ENCODE measurements at regions not wholly inside any gene's neighbourhood (a gene's known extent, or its start where the extent isn't known, plus 50 kb on each side); places are given as distances from the start of the nearest gene placed in this dataset.
"Not testable (repeated sequence)": the region's sequence is repeated elsewhere in the genome, so short reads cannot be mapped to it uniquely, and the experiment has no call there.

DNA sequence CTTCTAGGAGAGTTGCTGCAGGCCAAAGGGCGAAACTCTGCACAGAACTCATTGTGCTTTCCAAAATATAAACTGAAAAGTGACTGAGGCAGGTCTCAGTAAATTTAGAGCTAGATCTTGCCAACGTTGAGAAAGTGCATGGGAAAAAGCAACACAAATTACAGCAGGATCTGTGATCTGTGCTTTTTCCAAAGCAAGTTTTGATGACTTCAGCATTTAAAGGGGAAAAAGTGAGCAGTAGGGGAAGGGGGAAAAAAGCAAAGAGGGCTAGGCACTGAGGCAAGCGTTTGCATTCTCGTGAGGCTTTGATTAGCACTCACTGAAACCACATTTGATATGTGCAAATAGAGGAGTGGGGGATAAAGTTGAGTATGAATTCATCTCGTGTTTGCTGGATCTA, 351.5 kb upstream of the NPAP1 start:
- not testable (repeated sequence) for DNase-seq

DNA sequence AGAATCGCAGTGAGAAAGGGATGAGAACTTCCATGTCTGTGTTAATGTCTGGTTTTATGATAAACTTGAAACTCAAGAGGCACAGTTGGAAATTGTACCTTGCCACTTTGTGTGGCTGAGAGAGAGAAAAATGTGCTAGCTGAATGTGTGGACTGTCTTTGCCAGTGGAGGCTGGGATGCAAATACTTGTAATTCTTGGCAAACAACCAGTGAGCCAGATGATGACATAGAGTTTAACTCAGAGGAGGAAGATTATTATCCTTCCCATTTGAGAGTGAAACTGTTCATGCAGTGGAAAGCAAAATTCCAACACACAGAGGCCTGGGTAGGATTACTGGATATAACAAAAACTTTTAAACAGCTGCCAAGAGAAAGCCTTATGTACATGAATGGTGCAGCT, 349.1 kb upstream of the NPAP1 start:
- peak; percentile 50 for DNase-seq

DNA sequence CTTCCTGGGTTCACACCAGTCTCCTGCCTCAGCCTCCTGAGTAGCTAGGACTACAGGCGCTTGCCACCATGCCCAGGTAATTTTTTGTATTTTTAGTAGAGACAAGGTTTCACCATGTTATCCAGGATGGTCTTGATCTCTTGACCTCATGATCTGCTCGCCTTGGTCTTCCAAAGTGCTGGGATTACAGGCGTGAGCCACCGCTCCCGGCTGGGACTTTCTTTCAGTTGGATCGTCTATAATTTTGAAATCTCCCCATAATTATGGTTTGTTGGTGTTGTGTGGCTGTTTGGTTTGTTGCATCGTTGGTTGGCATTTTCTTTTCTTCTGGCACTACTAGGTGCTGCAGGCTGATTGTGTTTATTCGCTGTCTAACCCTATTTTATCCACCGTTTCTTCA, 343.6 kb upstream of the NPAP1 start:
- DNase-seq, result not testable (repeated sequence)

DNA sequence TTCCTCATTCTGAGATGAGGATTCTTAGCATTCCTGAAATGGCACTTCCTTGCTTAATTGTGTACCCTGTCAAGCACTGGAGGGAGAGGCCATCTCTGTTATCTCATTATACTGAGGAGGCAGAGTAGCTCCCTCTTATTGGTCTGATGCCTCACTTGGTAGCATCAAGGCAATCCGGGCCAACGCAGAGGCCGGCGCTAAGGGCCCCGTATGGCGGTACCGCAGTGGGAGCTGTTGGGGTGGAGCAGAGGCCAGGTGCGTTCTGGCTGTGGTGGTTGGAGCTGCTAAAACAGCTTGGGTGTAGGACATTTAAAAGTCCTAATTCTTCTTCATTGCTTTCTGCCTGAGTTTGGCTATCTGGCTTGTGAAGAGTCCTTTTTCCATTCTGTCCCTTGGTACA, 333.7 kb upstream of the NPAP1 start:
- not testable (repeated sequence) for DNase-seq

DNA sequence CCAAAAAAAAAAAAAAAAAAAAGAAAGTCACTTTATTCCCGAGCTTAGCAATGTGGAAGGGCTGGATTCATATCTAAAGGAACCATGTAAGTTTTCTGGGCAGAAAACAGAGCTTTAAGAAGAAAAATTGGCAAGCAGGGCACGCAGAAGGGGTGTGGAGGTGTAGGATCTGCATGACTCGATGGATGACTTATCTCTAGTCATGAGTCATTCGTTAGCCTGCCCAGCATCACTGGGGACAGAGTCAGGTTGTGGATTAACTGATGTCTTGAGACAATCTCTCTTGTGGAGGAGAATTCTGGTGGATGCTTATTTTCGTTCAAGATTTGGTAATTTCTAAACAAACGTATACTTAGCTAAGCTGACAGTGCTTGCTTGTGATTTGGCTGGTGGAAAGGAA, 322.8 kb upstream of the NPAP1 start:
- not testable (repeated sequence) for DNase-seq

DNA sequence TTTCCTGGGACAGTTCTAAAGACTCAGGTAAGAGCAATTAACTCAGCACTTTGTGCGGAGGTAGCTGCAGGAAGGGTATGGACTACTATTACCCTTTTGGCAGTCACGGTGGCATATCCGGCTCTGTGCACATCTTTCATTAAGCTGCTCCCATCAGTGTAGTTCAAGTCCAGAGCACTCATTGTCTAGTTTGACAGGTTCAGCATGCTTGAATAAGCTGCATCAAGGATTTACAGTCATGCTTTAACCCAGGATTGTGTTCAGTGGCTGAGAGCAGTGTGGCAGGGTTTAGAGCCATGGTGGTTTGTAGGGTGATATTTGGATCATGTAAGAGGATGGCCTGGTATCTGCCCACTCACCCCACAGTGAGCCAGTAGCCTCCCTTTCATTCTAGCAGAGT, 294.5 kb upstream of the NPAP1 start:
- DNase-seq, result not testable (repeated sequence)

DNA sequence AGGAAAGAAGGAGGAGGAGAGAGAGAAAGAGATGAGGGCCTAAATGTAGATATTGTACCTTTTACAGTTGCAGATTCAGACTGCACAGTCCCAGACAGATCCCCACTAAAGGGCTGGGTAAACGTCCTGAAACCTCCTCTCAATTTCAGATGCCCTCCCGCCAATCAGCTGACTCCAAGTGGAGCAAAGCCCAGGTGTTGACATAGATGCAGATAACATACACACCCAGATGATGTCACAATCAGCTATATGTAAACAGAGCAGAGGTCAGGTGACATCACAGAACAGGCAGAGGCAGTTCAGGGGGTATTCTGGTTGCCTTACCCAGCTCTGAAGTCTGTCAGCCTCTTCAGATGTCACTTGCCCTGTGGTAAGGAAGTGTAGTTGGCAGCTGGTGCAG, 290.3 kb upstream of the NPAP1 start:
- not testable (repeated sequence) for DNase-seq

DNA sequence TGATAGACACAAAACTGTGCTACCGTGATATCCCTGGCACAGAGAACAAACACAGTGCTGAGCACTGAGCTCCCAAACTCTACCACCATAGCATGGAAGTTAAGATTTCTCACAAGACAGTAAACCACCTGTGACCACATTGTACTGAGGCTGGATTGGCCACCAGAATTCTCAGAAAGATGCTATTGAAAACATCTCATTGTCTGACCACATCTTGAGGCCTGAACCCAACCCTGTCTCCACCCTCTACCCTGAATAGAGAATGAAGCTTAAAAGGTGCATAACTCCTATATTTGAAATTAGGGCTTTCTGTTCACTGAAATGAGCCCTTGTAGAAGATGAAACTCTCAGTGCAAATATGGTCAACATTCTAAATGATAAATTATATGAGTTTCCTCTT, 281.3 kb upstream of the NPAP1 start:
- no peak for DNase-seq

DNA sequence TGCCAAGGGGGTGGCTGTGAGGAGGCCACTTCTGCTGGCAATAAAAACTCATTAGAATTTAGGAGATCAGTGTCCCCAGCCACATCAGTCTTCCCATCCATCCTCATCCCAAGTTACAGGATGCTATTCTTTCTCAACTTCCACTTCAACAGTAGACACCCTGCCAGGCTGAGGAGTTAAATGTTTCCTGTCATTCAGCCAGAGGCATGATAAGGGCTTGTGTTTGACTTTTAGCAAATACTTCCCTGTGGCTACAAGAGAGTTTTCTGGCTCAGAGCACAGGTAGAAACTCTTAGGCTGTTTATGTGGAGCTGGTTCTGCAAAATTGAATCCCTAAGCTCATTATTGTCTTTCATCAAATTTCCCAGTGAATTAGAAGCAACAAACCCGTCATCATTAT, 262.9 kb upstream of the NPAP1 start:
- DNase-seq, result not testable (repeated sequence)

DNA sequence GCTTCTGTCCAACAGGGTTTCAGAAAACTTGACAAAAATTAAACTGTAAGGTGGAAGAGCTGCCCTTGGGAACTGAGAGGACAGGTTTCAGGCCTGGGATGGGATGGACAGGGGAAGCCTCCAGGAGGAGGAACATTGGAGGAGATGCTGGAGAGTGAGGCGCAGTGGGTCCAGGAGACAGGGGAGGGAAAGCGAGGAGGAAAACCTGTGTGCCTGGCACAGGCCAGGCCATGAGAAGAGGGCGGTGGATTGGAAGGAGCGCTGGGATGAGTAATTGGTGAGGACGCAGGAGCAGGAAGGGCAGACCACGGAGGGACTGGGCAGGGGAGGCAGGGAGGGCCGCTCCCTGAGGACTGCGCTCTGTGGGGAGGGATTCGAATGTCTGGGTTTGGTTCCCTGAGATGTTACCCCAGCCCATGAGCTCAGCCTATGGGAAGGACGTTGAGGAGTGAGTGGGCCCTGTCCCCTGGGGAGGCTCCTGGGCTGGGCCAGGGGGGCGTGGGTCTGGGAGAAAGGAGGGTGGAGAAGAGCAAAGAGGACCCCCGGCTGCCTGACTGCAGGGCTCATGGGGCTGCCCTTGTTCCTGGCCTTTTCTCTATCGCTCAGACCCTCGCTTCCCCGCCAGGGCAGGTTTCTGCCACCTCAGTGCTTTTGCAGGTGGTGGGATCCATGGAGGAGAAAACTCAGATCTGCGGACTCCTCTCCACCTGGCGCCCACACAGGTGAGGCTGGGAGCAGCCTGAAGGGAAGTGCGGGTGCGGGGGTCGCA, 249.1 kb upstream of the NPAP1 start:
- peak; percentile 50 for DNase-seq

DNA sequence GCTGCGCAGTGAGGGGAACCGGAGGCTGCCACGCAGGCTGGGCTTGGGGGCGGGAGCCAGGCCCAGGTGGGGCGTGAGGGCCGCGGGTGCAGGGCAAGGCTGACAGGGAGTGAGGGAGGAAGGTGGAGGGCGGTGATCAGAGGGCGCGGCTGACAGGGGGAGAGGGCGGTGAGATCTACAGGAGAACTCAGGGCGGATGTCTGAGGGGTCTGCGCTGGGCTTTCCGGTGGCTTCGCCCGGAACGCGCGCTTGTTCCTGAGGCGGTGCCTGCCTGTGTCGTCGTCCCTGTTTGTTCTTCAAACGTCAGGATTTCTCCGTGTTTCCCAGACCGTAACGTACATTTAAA, 248.5 kb upstream of the NPAP1 start:
- peak; percentile 52 for DNase-seq

DNA sequence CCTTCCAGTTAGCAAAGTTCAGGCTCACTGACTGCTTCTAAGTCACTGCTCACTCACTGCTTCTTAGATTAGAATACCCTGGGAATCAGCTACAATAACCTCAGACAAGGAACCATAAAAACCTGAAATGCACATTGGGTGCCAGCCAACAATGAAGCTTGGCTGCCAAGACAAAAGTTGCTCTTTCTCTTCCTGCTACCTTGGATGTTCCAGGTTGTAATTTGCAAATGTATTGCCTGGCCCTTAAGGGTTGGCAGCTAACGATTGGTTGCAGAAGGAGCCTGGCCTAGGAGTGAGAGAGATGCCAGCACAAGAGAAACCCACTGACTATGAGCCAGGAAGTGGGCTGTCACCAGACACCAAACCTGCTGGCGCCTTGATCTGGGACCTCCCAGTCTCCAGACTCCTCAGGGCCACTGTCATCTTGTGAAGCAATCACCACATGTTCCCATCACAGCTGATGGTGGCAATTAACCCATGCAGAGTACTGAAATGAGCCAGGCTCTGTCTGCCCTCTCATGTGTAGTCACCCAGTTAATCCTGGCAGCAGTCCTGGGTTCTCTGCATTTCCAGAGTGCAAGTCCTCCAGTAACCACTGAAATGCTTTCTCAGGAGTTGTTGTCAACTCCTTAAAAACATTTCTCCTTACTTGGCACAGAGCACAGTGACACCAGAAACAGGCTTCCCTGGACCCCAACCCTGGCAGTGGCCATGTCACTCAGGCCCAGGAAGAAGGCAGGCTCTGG, 240.3 kb upstream of the NPAP1 start:
- DNase-seq, result not testable (repeated sequence)

DNA sequence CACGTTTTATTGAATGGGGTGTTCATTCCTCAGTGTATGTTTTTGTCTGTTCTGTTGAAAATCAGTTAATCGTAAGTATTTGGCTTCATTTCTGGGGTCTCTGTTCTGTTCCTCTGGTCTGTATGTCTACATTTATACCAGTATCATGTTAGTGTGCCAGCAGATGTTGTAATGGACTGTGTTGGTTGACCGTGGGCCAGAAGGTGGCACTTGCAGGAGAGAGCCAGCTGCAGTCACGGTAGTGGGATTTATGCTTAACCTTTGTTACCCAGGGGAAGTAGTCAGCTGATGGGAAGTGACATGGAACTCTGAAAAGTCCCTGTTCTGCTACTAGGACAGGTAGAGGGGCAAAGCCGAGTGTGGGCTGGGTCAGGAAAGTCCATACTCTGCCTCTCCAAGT, 238.3 kb upstream of the NPAP1 start:
- not testable (repeated sequence) for DNase-seq

DNA sequence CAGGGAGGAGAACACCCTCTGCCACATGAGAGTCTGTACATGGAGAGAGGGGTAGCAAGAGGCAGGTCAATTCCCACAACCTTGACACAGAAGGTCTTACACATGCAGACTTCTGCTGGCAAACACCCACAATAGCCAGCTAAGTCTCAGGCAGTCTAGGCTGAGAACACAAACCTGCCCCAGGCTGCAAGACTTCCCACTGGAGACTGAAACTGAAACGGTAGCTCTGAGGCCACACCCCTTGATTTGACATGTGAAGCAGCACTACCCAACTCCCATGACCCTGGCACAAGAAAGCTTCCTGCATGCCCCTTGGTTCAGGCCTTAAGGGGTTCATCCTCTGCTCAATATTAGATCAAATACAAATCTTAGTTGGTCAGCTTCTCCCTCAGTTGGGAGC, 237.8 kb upstream of the NPAP1 start:
- not testable (repeated sequence) for DNase-seq

DNA sequence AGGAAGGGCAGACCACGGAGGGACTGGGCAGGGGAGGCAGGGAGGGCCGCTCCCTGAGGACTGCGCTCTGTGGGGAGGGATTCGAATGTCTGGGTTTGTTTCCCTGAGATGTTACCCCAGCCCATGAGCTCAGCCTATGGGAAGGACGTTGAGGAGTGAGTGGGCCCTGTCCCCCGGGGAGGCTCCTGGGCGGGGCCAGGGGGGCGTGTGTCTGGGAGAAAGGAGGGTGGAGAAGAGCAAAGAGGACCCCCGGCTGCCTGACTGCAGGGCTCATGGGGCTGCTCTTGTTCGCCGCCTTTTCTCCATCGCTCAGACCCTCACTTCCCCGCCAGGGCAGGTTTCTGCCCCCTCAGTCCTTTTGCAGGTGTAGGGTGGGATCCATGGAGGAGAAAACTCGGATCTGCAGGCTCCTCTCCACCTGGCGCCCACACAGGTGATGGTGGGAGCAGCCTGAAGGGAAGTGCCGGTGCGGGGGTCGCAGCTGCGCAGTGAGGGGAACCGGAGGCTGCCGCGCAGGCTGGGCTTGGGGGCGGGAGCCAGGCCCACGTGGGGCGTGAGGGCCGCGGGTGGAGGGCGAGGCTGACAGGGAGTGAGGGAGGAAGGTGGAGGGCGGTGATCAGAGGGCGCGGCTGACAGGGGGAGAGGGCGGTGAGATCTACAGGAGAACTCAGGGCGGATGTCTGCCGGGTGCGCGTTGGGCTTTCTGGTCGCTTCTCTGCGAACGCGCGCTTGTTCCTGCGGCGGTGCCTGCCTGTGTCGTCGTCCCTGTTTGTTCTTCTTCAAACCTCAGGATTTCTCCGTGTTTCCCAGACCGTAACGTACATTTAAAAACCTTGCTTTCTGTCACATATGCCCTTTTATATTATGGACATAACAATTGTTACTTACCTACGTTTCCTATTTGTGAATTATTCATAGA, 198.2 kb upstream of the NPAP1 start:
- peak; percentile 67 for DNase-seq

DNA sequence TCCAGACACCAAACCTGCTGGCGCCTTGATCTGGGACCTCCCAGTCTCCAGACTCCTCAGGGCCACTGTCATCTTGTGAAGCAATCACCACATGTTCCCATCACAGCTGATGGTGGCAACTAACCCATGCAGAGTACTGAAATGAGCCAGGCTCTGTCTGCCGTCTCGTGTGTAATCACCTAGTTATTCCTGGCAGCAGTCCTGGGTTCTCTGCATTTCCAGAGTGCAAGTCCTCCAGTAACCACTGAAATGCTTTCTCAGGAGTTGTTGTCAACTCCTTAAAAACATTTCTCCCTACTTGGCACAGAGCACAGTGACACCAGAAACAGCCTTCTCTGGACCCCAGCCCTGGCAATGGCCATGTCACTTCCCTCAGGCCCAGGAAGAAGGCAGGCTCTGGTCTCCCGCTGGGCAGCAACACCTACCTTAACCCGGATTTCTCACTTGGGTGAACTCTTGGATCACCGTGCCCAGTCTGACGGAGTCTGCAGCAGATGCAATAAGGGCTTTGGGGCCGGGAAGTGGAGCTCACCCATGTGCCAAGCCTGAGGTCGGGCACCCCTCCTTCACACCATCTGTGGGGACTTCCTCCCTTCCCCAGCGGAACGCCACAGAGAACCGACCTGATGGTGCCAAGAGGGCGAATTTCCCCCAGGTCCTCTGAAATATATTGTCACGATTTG, 189.5 kb upstream of the NPAP1 start:
- not testable (repeated sequence) for DNase-seq

DNA sequence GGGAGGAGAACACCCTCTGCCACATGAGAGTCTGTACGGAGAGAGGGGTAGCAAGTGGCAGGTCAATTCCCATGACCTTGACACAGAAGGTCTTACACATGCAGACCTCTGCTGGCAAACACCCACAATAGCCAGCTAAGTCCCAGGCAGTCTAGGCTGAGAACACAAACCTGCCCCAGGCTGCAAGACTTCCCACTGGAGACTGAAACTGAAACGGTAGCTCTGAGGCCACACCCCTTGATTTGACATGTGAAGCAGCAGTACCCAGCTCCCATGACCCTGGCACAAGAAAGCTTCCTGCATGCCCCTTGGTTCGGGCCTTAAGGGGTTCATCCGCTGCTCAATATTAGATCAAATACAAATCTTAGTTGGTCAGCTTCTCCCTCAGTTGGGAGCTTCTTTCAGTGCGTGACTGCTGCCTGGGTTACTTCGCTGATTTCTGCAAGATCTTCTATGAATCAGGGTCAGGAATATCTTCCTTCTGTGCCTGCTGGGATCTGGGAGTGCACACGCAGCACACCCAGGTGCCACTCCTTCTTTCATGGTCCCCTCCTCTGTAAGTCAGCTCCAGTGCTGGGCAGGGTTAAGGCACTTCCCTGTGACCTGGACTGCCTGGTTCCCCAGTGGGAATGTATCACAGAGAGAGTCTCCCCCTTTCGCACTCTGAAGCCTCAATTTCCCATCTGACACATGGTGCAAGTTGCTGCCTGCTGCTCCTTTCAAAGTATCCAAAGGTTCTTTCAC, 187.2 kb upstream of the NPAP1 start:
- not testable (repeated sequence) for DNase-seq

DNA sequence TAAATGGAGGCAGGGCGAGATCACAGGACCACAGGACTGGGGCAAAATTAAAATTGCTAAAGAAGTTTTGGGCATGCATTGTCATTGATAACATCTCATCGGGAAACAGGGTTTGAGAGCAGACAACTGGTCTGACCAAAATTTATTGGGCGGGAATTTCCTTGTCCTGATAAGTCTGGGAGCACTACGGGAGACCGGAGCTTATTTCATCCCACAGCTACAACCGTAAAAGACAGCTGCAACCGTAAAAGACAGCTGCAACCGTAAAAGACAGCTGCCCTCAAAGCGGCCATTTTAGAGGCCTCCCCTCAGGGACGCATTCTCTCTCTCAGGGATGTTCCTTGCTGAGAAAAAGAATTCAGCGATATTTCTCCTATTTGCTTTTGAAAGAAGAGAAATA, 170.4 kb upstream of the NPAP1 start:
- not testable (repeated sequence) for DNase-seq

DNA sequence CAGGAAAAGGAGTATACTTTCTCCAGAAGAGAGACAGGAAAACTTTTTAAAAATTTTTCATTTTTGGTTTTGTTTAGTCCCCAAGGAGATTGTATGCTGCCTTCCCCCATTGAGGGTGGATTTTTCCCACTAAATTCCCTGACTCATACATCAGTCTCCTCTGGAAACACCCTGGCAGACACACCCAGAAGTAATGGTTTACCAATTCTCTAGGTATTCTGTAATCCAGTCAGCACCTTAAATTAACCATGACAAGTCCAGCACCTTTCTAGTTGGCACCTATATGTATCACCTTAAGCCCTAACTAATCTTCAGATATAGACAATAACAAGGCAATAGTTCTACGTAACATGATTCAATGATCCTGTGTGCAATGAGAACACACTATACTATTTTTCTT, 165.9 kb upstream of the NPAP1 start:
- not testable (repeated sequence) for DNase-seq

DNA sequence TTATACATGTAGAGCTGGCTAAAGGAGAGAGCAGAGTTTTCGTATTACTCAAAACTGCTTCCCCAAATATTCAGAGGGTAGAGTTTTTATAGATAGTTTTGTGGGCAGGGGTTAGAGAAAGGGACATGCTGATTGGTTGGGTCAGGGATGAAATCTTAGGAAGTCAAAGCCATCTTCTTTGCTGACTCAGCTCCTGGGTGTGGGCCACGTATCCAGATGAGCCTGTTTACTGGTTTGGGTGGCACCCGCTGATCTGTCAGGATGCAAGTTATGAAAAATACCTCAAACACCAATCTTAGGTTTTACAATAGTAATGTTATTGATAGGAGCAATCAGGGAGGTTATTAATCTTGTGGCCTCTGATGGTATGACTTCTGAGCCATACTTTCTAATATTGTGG, 164.0 kb upstream of the NPAP1 start:
- DNase-seq, result not testable (repeated sequence)

DNA sequence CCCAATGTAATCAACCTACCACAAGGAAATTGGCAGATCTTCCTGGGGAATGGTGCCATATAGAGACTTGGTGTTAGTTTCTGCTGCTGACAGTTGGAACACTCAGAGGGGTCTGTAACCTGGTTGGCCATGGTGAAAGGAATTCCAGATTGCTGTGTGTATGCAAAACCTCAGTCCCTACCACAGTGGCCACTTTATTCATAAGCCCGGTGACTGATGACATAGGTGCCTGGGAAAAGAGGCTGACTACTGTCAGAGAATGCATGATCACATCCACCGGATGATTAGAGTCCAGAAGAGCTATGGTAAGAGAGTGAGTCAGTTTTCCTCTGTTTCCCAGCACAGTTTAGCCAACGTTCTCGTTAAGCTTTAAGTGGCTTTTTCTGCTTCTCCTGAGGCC, 156.8 kb upstream of the NPAP1 start:
- not testable (repeated sequence) for DNase-seq

DNA sequence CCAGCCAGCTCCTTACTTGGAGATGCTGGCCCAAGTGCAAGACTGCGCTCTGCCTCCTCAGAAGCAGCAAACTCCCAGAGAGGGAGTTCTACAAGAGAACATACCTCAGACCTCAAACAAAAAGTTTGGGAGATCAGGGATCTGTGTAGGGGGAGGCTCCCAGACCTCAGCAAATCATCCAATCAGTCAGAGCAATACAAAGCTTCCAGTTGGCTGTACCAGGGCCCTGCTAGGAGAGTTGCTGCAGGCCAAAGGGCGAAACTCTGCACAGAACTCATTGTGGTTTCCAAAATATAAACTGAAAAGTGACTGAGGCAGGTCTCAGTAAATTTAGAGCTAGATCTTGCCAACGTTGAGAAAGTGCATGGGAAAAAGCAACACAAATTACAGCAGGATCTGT, 144.3 kb upstream of the NPAP1 start:
- DNase-seq, result not testable (repeated sequence)
